ENCODE measurements at regions not wholly inside any gene's neighbourhood (a gene's known extent, or its start where the extent isn't known, plus 50 kb on each side); places are given as distances from the start of the nearest gene placed in this dataset.

GRCh38 chr12:24731596-24731995 is 217.3 kb downstream of the BCAT1 start:
- Histone ChIP-seq H4K20me1 (ENCODE audit: low read depth) (no peaks in the 10 kb centered on the region), H3K9ac (no peak overlapping the region), H3K27ac (no peak overlapping the region), H3K79me2 (ENCODE audit: low read depth) (no peaks in the 10 kb centered on the region), H2AFZ (replicated peaks) (peak overlapping the region; percentile 17), H3K36me3 (no peaks in the 10 kb centered on the region), H3K27me3 (no peaks in the 10 kb centered on the region), H3F3A (ENCODE audit: low read depth) (no peaks in the 10 kb centered on the region), H3K4me1 (no peaks in the 10 kb centered on the region), H3K4me3 (no peak overlapping the region), H3K4me2 (no peak overlapping the region), H3K9me3 (ENCODE audit: low read depth) (no peaks in the 10 kb centered on the region)
- Mint-ChIP-seq H3K4me3 (no peak overlapping the region), H3K4me1 (peaks cover 9% of the 10 kb centered on the region), H3K27ac (peak overlapping the region; percentile 28), H3K36me3 (peaks cover 2% of the 10 kb centered on the region), H3K27me3 (ENCODE audit: insufficient read depth, low read depth) (no peaks in the 10 kb centered on the region), H3K9me3 (peaks cover 9% of the 10 kb centered on the region)
- DNase-seq (ENCODE audit: low spot score) = no peak
- no peak for TF ChIP-seq EZH2 (IDR thresholded peaks at IDR 0.05)
- no peak for TF ChIP-seq EZH2phosphoT487 (IDR thresholded peaks at IDR 0.05)
- TF ChIP-seq CTCF (IDR thresholded peaks at IDR 0.05) = no peak

GRCh38 chr12:24730489-24730896 is 218.4 kb downstream of the BCAT1 start:
- Mint-ChIP-seq H3K36me3 (peaks cover 9% of the 10 kb centered on the region), H3K27me3 (ENCODE audit: insufficient read depth, low read depth) (no peaks in the 10 kb centered on the region), H3K4me3 (no peak overlapping the region), H3K27ac (no peak overlapping the region), H3K4me1 (peaks cover 12% of the 10 kb centered on the region), H3K9me3 (peaks cover 9% of the 10 kb centered on the region)
- no peak overlapping the region for H3K9ac ChIP-seq
- H3K4me1 ChIP-seq = peaks cover 4% of the 10 kb centered on the region
- no peaks in the 10 kb centered on the region for H3F3A ChIP-seq (ENCODE audit: low read depth)
- H3K79me2 ChIP-seq (ENCODE audit: low read depth) = no peaks in the 10 kb centered on the region
- TF ChIP-seq EZH2 (IDR thresholded peaks at IDR 0.05) (no peak), EZH2phosphoT487 (IDR thresholded peaks at IDR 0.05) (no peak), CTCF (IDR thresholded peaks at IDR 0.05) (no peak)
- H3K4me2 ChIP-seq = no peak overlapping the region
- H3K27me3 ChIP-seq = no peaks in the 10 kb centered on the region
- no peaks in the 10 kb centered on the region for H4K20me1 ChIP-seq (ENCODE audit: low read depth)
- DNase-seq (ENCODE audit: low spot score) = no peak
- H3K4me3 ChIP-seq = no peak overlapping the region
- no peak overlapping the region for H3K27ac ChIP-seq
- no peak overlapping the region for H2AFZ ChIP-seq (replicated peaks)
- H3K9me3 ChIP-seq (ENCODE audit: low read depth) = no peaks in the 10 kb centered on the region
- H3K36me3 ChIP-seq = no peaks in the 10 kb centered on the region

- Histone ChIP-seq H3K36me3 (no peaks in the 10 kb centered on the region), H3K27me3 (no peaks in the 10 kb centered on the region), H3K4me1 (peaks cover 5% of the 10 kb centered on the region), H3K27ac (no peak overlapping the region), H3K9me3 (ENCODE audit: low read depth) (no peaks in the 10 kb centered on the region), H3F3A (ENCODE audit: low read depth) (no peaks in the 10 kb centered on the region), H3K9ac (no peak overlapping the region), H2AFZ (replicated peaks) (no peak overlapping the region), H4K20me1 (ENCODE audit: low read depth) (no peaks in the 10 kb centered on the region), H3K4me2 (no peak overlapping the region), H3K4me3 (no peak overlapping the region), H3K79me2 (ENCODE audit: low read depth) (no peaks in the 10 kb centered on the region)
- peaks cover 12% of the 10 kb centered on the region for H3K9me3 Mint-ChIP-seq
- H3K36me3 Mint-ChIP-seq = peaks cover 13% of the 10 kb centered on the region
- H3K27me3 Mint-ChIP-seq (ENCODE audit: insufficient read depth, low read depth) = no peaks in the 10 kb centered on the region
- no peak for TF ChIP-seq EZH2phosphoT487 (IDR thresholded peaks at IDR 0.05)
- TF ChIP-seq EZH2 (IDR thresholded peaks at IDR 0.05) = no peak
- no peak for TF ChIP-seq CTCF (IDR thresholded peaks at IDR 0.05)
- H3K27ac Mint-ChIP-seq = no peak overlapping the region
- no peak for DNase-seq (ENCODE audit: low spot score)
- peaks cover 13% of the 10 kb centered on the region for H3K4me1 Mint-ChIP-seq
- H3K4me3 Mint-ChIP-seq = no peak overlapping the region
These were observed 220.1 kb downstream of the BCAT1 start for GRCh38 chr12:24728826-24729225.

Measured in neural progenitor cell (in vitro differentiated cells).